Right cardiac atrium (tissue), 5 donors: ENCODE measurements at regions not wholly inside any gene's neighbourhood (a gene's known extent, or its start where the extent isn't known, plus 50 kb on each side); places are given as distances from the start of the nearest gene placed in this dataset.
"Not testable (repeated sequence)": the region's sequence is repeated elsewhere in the genome, so short reads cannot be mapped to it uniquely, and the experiment has no call there.

Experiments used
- ATAC-seq, 2 donors: fragments of 200-7000 bp; cut with Tn5 transposase; one replicate each; pipeline versions ENCODE4 v1.8.0 to v1.9.1; 2020; ENCODE audit warnings: moderate library complexity in 2 of 2, mild to moderate bottlenecking in 1 of 2
- DNase-seq, 3 donors: peaks; one replicate each; pipeline ENCODE4 v3.0.0-alpha.2; 2020
- H3K27ac ChIP-seq: one replicate; pipeline ENCODE4 v1.5.1; 2013; ENCODE audit warnings: mild to moderate bottlenecking, low read length, control low read depth, moderate library complexity
- H3K27me3 ChIP-seq: one replicate; pipeline ENCODE4 v1.6.1; 2013; ENCODE audit not compliant: control insufficient read depth, insufficient read depth
- H3K4me1 ChIP-seq: one replicate; pipeline ENCODE4 v1.6.1; 2013; ENCODE audit warnings: low read length; ENCODE audit not compliant: control insufficient read depth, insufficient read depth
- H3K4me3 ChIP-seq: one replicate; pipeline ENCODE4 v1.5.1; 2013; ENCODE audit warnings: low read length, control low read depth
- H3K9me3 ChIP-seq: one replicate; pipeline ENCODE4 v1.6.1; 2013; ENCODE audit warnings: low read length; ENCODE audit not compliant: control insufficient read depth
- WGBS: extraction: QIAGEN DNeasy Blood & Tissue Kit; methylation state at CpG from one replicate; pipeline ENCODE4 v1.1.7; 2013; 5-methylcytosine and 5-hydroxymethylcytosine counted together
- intact Hi-C, 4 donors: fragments of 100-400 bp; cut with DNase I; formaldehyde crosslinking; loops; one replicate each; pipeline versions ENCODE4 v1.11.0 to v1.14.0; 2022 to 2023
- donor health status: healthy with polysubstance abuse.
- donor health status: DM: no; HTN: yes; CAD: no.
- donor health status: DM: no; HTN: no; CAD: no.
- donor health status: DM: no; HTN: yes; CAD: no; lungs with severe emphysema.
- donor health status: DM: yes; HTN: yes; CAD: no.

DNA sequence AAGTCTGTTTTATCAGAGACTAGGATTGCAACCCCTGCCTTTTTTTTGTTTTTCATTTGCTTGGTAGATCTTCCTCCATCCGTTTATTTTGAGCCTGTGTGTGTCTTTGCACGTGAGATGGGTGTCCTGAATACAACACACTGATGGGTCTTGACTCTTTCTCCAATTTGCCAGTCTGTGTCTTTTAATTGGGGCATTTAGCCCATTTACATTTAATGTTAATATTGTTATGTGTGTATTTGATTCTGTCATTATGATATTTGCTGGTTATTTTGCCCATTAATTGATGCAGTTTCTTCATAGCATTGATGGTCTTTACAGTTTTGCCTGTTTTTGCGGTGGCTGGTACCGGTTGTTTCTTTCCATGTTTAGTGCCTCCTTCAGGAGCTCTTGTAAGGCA lies 116.0 kb upstream of the PALM2AKAP2 start:
- 80% methylated on average over 4 of the region's 4 CpGs for WGBS
- not testable (repeated sequence) for H3K4me3 ChIP-seq

DNA sequence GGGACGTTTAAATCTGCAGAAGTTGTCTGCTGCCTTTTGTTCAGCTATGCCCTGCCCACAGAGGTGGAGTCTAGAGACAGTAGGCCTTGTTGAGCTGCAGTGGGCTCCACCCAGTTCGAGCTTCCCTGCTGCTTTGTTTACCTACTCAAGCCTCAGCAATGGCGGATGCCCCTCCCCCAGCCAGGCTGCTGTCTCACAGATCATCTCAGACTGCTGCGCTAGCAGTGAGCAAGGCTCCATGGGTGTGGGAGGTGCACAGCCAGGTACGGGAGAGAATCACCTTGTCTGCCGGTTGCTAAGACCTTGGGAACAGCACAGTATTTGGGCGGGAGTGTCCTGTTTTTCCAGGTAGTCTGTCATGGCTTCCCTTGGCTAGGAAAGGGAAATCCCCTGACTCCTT lies 114.3 kb upstream of the PALM2AKAP2 start:
- ATAC-seq, H3K9me3 ChIP-seq, H3K4me3 ChIP-seq, intact Hi-C loops, H3K4me1 ChIP-seq, H3K27me3 ChIP-seq, DNase-seq, H3K27ac ChIP-seq: not testable (repeated sequence)
- 77% methylated on average over 7 of the region's 7 CpGs for WGBS

More for the DNA sequence above, 116.0 kb upstream of the PALM2AKAP2 start:
- H3K27me3 ChIP-seq, H3K4me1 ChIP-seq, intact Hi-C loops, DNase-seq, H3K27ac ChIP-seq, H3K9me3 ChIP-seq, ATAC-seq: not testable (repeated sequence)

- WGBS, result 69% methylated on average over 2 of the region's 2 CpGs
- no peaks in the 10 kb centered on the region for H3K4me1 ChIP-seq
- ATAC-seq (no peak), DNase-seq (no peak)
- no peaks in the 10 kb centered on the region for H3K9me3 ChIP-seq
- no peak overlapping the region for H3K27ac ChIP-seq
- H3K27me3 ChIP-seq, result no peaks in the 10 kb centered on the region
- H3K4me3 ChIP-seq, result no peak overlapping the region
- intact Hi-C loops, result no loop called here
Observed at GRCh38 chr9:109681301-109681700, 98.7 kb upstream of the PALM2AKAP2 start.

- no peak overlapping the region for H3K27ac ChIP-seq
- no peak for ATAC-seq
- H3K4me1 ChIP-seq, result no peaks in the 10 kb centered on the region
- DNase-seq, result no peak
- H3K4me3 ChIP-seq, result no peak overlapping the region
- H3K9me3 ChIP-seq, result no peaks in the 10 kb centered on the region
- intact Hi-C loops, result no loop called here
- WGBS, result 88% methylated on average over 1 of the region's 1 CpG
- no peaks in the 10 kb centered on the region for H3K27me3 ChIP-seq
Observed at GRCh38 chr9:109682227-109682626, 97.8 kb upstream of the PALM2AKAP2 start.

GRCh38 chr9:109683521-109683920 lies 96.5 kb upstream of the PALM2AKAP2 start:
- no peaks in the 10 kb centered on the region for H3K4me1 ChIP-seq
- intact Hi-C loops, result no loop called here
- no peak overlapping the region for H3K4me3 ChIP-seq
- ATAC-seq (no peak), DNase-seq (no peak)
- H3K27me3 ChIP-seq, result no peaks in the 10 kb centered on the region
- H3K9me3 ChIP-seq, result no peaks in the 10 kb centered on the region
- H3K27ac ChIP-seq, result no peak overlapping the region
- 83% methylated on average over 3 of the region's 3 CpGs for WGBS

- Histone ChIP-seq H3K27me3 (no peaks in the 10 kb centered on the region), H3K4me1 (no peaks in the 10 kb centered on the region), H3K9me3 (no peaks in the 10 kb centered on the region), H3K27ac (no peak overlapping the region), H3K4me3 (no peak overlapping the region)
- no peak for DNase-seq
- 82% methylated on average over 3 of the region's 3 CpGs for WGBS
- no peak for ATAC-seq
- intact Hi-C loops, result no loop called here
Observed at GRCh38 chr9:109689701-109690100, 90.3 kb upstream of the PALM2AKAP2 start.

- ATAC-seq, result no peak
- no peaks in the 10 kb centered on the region for H3K4me1 ChIP-seq
- intact Hi-C loops, result no loop called here
- H3K27me3 ChIP-seq, result no peaks in the 10 kb centered on the region
- H3K9me3 ChIP-seq, result no peaks in the 10 kb centered on the region
- DNase-seq, result no peak
- no peak overlapping the region for H3K27ac ChIP-seq
- 64% methylated on average over 2 of the region's 2 CpGs for WGBS
- H3K4me3 ChIP-seq, result no peak overlapping the region
Observed at GRCh38 chr9:109699019-109699418, 81.0 kb upstream of the PALM2AKAP2 start.

GRCh38 chr9:109704546-109704945 lies 75.5 kb upstream of the PALM2AKAP2 start:
- ATAC-seq, result no peak

DNA sequence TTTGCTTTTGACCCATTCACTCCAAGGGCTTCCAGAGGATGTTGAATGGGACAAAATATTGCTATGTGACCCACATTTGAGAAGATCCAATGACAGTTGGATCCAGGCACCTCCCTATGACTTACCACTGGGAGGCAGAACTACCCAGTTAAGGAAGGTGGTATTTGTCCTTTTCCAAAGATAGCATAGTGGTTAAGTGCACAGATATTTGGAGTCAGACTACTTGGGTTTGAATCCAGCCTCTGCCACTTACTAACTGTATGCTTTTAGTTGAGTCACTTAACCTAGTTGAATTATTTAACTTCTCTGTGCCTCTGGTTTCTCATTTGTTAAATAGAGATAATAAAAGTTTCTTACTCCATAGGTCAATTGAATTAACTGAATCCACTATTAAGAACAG lies 74.5 kb upstream of the PALM2AKAP2 start:
- Histone ChIP-seq H3K4me1 (peaks cover 12% of the 10 kb centered on the region), H3K4me3 (no peak overlapping the region), H3K27ac (no peak overlapping the region), H3K9me3 (no peaks in the 10 kb centered on the region), H3K27me3 (no peaks in the 10 kb centered on the region)
- intact Hi-C loops, result no loop called here
- no peak for DNase-seq
- ATAC-seq, result peak in 1 of 2 donors; percentile 48

More at GRCh38 chr9:109704546-109704945, 75.5 kb upstream of the PALM2AKAP2 start:
- whole genome bisulfite sequencing, result 78% methylated on average over 2 of the region's 2 CpGs
- H3K27me3 ChIP-seq, result no peaks in the 10 kb centered on the region
- intact Hi-C loops, result no loop called here
- DNase-seq, result no peak
- no peak overlapping the region for H3K4me3 ChIP-seq
- H3K4me1 ChIP-seq, result peaks cover 8% of the 10 kb centered on the region
- H3K27ac ChIP-seq, result no peak overlapping the region
- no peaks in the 10 kb centered on the region for H3K9me3 ChIP-seq

DNA sequence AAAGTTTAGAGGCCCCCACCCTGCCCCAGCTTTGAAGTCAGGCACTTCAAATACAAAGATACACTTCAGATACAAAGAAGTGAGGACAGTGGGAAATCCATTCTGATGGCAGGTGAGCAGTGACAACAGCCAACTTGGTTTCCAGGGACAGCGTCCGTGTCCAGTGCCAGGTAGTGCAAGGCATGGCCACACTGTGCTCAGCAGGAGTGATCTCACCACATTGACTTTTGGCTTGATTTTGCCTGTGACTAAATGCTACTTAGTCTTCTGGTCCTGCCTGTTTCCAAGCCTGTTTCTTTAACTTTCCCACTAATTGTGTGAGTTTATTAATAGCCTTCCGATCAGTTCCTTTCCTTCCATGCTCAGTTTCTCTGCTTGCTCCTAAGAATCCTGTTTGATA lies 72.6 kb upstream of the PALM2AKAP2 start:
- WGBS, result 69% methylated on average over 3 of the region's 3 CpGs

DNA sequence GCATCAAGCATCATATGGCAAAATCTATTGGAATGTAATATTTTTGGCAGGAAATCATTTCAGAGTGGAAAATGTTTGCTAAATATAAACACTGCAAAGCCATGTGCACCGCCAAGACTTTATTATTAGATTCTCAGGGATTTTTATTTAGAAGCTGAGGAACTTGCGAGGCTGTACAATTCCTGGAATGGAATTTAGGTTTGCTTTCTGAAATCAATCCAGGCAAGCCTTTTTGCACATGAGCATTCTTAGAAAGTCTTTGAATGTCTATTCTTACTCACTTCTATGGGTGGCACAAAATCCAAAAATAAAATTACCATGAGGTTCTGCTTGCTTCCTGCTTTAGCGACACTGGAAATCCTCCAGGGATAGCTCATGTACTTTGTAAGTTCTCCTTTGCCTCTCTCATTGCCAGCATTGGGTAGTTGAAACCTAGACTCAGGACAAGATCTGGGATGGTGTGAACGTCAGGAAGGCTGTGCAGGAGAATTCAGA lies 71.5 kb upstream of the PALM2AKAP2 start:
- Histone ChIP-seq H3K4me1 (peaks cover 12% of the 10 kb centered on the region), H3K9me3 (no peaks in the 10 kb centered on the region), H3K4me3 (no peak overlapping the region), H3K27me3 (no peaks in the 10 kb centered on the region), H3K27ac (peak overlapping the region; percentile 87)
- DNase-seq (no peak), ATAC-seq (peak; percentile 52 to 61)
- intact Hi-C loops, result no loop called here
- WGBS, result 18% methylated on average over 4 of the region's 4 CpGs

More for the DNA sequence above, 72.6 kb upstream of the PALM2AKAP2 start:
- no peak for DNase-seq
- Histone ChIP-seq H3K4me3 (no peak overlapping the region), H3K4me1 (peaks cover 12% of the 10 kb centered on the region), H3K27ac (peak overlapping the region; percentile 55), H3K9me3 (no peaks in the 10 kb centered on the region), H3K27me3 (no peaks in the 10 kb centered on the region)
- ATAC-seq, result peak; percentile 35 to 48
- intact Hi-C loops, result no loop called here

DNA sequence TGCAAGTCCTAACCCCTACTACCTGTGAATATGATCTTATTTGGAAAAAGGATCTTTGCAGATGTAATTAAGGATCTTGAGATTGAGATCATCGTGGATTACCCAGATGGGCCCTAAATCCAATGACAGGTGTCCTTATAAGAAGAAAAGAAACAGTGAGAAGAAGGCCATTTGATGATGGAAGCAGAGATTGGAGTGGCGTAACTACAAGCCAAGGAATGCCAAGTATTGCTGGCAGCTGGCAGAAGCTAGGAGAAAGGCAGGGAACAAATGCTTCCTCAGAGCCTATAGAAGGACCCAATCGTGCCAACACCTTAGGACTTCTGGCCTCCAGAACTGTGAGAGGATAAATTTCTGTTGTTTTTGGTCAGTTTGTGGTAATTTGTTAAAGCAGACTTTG lies 70.1 kb upstream of the PALM2AKAP2 start:
- Histone ChIP-seq H3K4me1 (peaks cover 12% of the 10 kb centered on the region), H3K27ac (no peak overlapping the region), H3K9me3 (no peaks in the 10 kb centered on the region), H3K27me3 (no peaks in the 10 kb centered on the region), H3K4me3 (no peak overlapping the region)
- DNase-seq (no peak), ATAC-seq (no peak)
- 67% methylated on average over 3 of the region's 3 CpGs for whole genome bisulfite sequencing
- intact Hi-C loops, result loop anchor here in 1 of 4 donors (10.0 kb wide), 1 partner anchor 65 kb away; no protein-coding TSS in a partner anchor
